Tibial nerve (tissue), 4 donors: ENCODE measurements at regions not wholly inside any gene's neighbourhood (a gene's known extent, or its start where the extent isn't known, plus 50 kb on each side); places are given as distances from the start of the nearest gene placed in this dataset.

Source experiments
- CTCF ChIP-seq, 5 experiments: fragments of 200-600 bp in 3 of 5; fragments of 450-650 bp in 2 of 5; sonication (generic) in 3 of 5; IDR thresholded peaks; one replicate each; pipeline ENCODE4 v1.5.1; 2016 to 2019; ENCODE audit warnings: antibody characterized with exemption in 5 of 5, mild to moderate bottlenecking in 3 of 5, moderate library complexity in 2 of 5
- EP300 ChIP-seq, 2 donors: sonication (generic); formaldehyde crosslinking; IDR thresholded peaks; one replicate each; pipeline ENCODE4 v1.6.1; 2017; ENCODE audit warnings: antibody characterized with exemption in 2 of 2, mild to moderate bottlenecking in 1 of 2
- POLR2A ChIP-seq, 2 donors: fragments of 450-650 bp; IDR thresholded peaks; one replicate each; pipeline ENCODE4 v1.6.1; 2017; ENCODE audit warnings: antibody characterized with exemption in 2 of 2, mild to moderate bottlenecking in 2 of 2, moderate library complexity in 2 of 2

GRCh38 chr10:58901092-58901646 is 275.3 kb upstream of the PHYHIPL start:
- TF ChIP-seq POLR2A (IDR thresholded peaks at IDR 0.05) = no peak
- no peak for TF ChIP-seq CTCF (IDR thresholded peaks at IDR 0.05)
- TF ChIP-seq EP300 (IDR thresholded peaks at IDR 0.05) = no peak
